NCI-H345 treated with DMSO at 0.1 percent for 48 hours (cell line): ENCODE measurements at regions not wholly inside any gene's neighbourhood (a gene's known extent, or its start where the extent isn't known, plus 50 kb on each side); places are given as distances from the start of the nearest gene placed in this dataset.
"Not testable (repeated sequence)": the region's sequence is repeated elsewhere in the genome, so short reads cannot be mapped to it uniquely, and the experiment has no call there.

Experiments
- DNase-seq: peaks from one replicate; lab custom pipeline; 2025; ENCODE audit not compliant: unreplicated experiment; lab: John Stamatoyannopoulos, UW

DNA sequence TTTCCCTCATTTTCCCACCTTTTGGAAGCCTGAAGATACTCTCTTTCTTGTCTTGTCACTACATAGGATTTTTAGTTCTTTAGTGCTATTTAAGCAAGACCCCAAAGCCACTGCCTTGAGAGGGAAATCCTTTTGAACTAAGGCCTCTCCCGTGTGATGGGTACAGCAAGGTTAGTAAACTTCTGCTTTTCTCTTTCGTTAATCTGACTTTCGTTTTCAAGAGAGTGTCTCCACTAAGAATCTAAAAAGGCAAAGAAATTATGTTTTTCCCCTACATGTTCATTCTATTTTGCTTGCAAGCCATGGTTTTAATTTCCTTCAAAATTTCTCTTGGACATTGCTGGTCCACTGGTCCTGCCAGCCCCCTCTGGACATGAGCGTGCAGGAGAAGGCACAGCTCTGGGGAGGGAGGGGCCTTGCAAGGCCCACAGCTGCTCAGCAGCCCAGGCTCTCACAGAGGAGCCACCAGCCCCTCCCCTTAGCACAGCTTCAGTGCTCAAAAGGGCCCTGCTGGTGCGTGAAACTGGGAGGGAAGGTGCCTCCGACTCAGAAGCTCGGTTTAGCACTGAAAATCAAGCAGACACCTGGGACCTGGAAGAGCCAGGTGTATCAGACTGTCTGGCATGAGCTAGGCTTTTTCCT lies 210.9 kb upstream of the GALNT2 start:
- DNase-seq, result no peak

DNA sequence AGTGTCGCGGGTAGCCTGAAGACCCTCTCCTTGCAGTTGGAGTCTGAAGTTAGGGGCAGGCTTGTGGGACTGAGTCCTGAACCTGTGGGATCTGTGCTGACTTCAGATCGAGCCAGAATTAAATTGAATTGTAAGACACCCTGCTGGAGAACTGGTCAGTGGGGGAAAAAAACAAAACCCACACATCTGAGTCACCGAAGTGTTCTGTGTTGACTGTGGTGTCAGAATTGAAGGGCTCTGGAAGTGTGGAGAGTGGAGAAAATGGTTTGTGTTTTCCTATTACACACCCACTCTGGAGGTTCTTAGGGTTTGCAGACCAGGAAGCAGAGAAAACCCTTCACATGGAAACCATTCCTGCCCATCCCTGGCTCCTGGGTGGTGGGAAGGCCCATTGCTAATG lies 209.5 kb upstream of the GALNT2 start:
- DNase-seq, result no peak

DNA sequence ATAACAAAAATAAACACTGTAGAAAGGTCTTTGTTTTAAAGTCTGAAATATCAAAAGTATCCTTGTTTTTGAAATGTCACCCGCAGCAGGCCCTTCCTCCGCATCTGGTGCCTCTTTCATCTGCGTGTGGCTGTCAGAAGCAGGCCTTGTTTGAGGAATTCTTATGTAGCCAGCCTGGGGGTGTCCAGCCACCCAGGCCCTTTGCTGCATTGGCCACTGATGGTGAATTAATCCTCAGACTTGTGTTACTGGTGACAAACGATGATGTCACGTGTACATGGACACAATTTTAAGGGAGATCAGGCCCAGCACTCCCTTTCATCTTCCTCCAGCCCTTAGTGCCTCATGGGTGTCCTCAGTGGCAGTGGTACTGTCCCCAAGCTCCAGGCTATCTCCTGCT lies 208.0 kb upstream of the GALNT2 start:
- DNase-seq, result no peak

DNA sequence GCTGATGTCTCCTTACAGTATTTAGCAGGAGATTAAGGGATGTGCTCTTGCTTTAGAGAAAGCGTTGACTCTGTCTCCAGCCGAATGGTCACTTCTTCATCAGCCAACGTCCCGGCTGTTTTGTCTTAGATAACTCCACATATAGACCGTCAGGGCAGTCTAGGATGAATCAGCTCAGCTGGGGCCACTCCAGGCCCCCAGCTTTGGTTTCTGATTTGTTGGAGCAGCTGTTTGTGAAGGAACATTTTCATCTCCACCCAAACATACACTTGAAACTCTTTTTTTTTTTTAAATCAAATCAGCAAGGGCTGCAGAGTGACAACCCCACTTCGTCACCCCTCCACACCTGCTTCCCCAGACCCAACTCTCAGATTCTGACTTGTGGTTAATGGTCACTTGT lies 206.1 kb upstream of the GALNT2 start:
- DNase-seq, result no peak

GRCh38 chr1:229862017-229862774 lies 204.8 kb upstream of the GALNT2 start:
- DNase-seq, result no peak

GRCh38 chr1:229863651-229864545 lies 203.1 kb upstream of the GALNT2 start:
- DNase-seq, result no peak

DNA sequence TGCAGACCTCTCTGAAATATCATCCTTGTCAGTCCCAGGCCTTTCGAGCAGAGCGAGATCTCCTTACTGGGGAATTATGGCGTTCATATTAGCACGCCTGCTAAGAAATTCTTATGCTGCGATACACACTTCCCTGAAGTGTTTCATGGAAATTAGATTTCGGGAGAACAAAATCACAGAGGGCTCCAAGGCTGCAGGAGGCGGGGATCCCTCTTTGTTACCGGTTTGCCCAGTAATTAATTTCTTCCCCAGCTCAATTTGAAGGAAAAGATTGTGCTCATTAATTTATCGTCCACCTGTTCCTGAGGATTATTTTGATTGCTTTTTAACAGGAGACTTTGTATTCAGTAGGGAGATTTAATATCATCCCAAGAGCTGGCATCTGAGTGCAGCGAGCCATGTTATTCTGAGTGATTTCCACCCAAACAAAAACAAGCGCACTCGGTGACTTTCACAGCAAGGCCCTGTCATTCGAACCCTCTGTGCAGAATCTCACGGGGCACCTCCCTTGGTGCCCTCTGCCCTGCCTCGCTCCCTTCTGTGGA lies 202.3 kb upstream of the GALNT2 start:
- DNase-seq, result no peak

GRCh38 chr1:229865321-229865720 lies 201.7 kb upstream of the GALNT2 start:
- DNase-seq, result not testable (repeated sequence)

GRCh38 chr1:229867726-229868125 lies 199.3 kb upstream of the GALNT2 start:
- no peak for DNase-seq

GRCh38 chr1:229869240-229869639 lies 197.8 kb upstream of the GALNT2 start:
- DNase-seq, result no peak

DNA sequence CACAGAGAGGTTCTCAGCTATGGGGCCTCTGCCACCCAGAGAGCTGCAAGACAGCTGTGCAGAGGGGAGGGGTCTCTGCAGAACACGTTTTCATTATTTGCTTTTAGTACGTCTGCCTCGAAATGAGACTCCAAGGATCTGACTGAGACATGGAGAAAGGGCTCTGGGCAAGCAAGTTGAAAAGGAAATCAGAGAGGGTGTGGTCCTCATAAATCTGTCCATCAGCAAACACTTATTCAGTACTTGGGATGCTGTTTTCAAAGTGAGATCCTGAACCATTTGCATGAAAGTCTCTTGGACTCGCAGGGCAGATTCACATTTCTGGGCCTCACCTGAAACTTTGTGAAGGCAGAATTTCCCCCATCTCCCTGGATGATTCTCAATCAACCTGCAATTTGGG lies 197.4 kb upstream of the GALNT2 start:
- no peak for DNase-seq

DNA sequence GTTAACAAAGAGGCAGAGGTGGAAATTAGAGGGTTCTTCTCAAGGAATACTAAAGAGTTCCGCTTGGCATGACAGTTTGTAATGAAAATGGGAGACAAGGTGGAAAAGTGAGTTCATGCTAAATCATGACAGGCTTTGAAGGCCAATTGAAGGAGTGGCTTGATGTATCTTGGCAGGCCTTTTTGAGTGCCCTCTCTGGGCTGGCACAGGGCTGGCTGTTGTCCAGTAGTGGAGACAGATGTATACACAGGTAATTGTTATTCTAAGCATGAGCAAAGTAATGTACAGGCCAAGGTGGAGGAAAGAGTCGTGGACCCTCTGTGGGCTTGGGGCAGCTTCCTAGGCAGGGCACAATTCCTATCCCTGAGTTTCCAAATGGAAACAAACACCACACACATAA lies 196.7 kb upstream of the GALNT2 start:
- DNase-seq, result no peak

DNA sequence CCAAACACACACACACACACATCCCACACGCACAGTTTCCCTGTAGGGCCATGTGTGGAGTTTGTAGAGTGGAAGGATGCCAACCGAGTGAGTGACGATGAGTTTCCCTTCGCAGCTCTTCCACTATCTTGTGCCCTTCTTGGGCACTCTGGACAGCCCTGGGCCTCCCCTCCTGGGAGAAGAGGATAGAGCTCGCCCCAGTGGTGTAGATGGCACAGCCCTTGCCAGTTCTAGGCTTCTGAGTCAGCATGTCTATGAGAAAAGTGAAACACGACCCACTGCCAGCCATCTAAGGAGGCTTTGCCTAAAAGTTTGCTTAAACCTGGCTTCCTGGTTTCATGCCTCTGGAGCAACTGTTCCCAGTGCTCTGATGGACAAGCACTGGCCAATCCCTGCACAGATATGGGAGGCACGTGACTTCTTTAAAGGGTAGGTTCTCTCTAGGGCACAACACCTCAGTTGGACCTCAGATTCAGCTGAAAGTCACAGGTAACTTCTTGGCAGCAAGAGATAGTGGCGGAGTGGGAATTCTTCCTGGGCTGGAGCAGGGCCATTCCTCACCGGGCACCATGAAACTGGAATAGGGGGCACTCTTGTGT lies 195.9 kb upstream of the GALNT2 start:
- no peak for DNase-seq

DNA sequence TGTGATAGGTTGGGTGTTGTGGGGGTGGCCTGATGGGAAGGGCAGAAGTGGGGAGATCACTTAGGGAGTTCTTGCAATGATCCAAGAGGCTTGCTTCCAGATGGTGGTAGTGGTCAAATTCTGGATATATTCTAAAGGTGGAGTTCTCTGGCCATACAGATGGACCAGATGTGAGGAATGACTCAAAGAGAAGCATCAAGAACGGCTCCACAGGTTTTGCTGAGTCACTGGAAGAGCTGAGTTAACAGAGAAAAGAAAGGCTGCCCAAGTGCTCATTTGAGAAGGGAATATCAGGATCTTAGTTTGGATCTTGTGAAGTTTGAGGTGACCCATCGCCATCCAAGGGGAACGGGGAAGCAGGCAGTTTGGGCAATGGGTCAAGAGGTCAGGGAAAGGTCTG lies 192.9 kb upstream of the GALNT2 start:
- DNase-seq, result no peak

- no peak for DNase-seq
Measured at GRCh38 chr1:229874609-229875008, 192.4 kb upstream of the GALNT2 start.

DNA sequence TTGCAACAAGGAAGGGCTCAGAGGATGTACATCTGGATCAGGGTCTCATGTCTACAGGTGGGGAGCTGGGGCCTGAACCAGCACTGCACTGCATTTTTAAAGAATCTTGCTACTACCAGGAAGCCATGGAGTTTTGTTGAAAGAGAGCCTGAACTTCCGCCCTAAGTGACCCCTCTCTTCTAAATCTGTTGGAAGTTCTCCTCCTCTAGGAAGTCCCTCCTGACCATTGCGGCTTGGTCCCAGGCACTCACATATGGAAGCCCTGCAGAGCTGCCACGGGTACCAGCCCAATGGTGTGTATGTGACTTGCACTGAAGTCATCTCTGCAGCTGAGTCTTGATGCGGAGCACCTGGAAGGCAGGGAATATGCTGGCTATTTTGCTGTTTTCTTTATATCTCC lies 192.0 kb upstream of the GALNT2 start:
- DNase-seq, result no peak

GRCh38 chr1:229879746-229880145 lies 187.3 kb upstream of the GALNT2 start:
- DNase-seq, result no peak

- DNase-seq, result no peak
Measured at GRCh38 chr1:229880271-229881170, 186.5 kb upstream of the GALNT2 start.

GRCh38 chr1:229882621-229883020 lies 184.4 kb upstream of the GALNT2 start:
- no peak for DNase-seq
